GM21515 (cell line): ENCODE measurements at regions not wholly inside any gene's neighbourhood (a gene's known extent, or its start where the extent isn't known, plus 50 kb on each side); places are given as distances from the start of the nearest gene placed in this dataset.

Experiments used
- ATAC-seq: cut with Tn5 transposase; IDR thresholded peaks from one replicate; pipeline ENCODE4 v1.9.1; 2021; ENCODE audit not compliant: unreplicated experiment

GRCh38 chr10:116792817-116793216 is 50.5 kb upstream of the HSPA12A start:
- ATAC-seq, result no peak

GRCh38 chr10:116796469-116796868 is 52.8 kb upstream of the ENO4 start:
- ATAC-seq, result no peak

- ATAC-seq, result peak; percentile 90
Measured at GRCh38 chr10:116796910-116797513, 52.3 kb upstream of the ENO4 start.

GRCh38 chr10:116798859-116799258 is 50.4 kb upstream of the ENO4 start:
- ATAC-seq, result no peak
